ENCODE measurements at regions not wholly inside any gene's neighbourhood (a gene's known extent, or its start where the extent isn't known, plus 50 kb on each side); places are given as distances from the start of the nearest gene placed in this dataset.

- TF ChIP-seq POLR2A (IDR thresholded peaks at IDR 0.05; ENCODE audit: low read length) (no peak), GATA1 (IDR thresholded peaks at IDR 0.05; ENCODE audit: low read depth, low read length) (no peak)
Measured at GRCh38 chr3:21960033-21960432, 209.0 kb upstream of the ZNF385D start.

Data from erythroblast (primary cell).